Kidney (tissue), 13 donors: ENCODE measurements at regions not wholly inside any gene's neighbourhood (a gene's known extent, or its start where the extent isn't known, plus 50 kb on each side); places are given as distances from the start of the nearest gene placed in this dataset.

Source experiments
- DNase-seq, 5 donors: peaks; one replicate each; pipeline ENCODE4 v3.0.0-alpha.2; 2013 to 2020
- FAIRE-seq: peaks from 2 replicates; lab custom pipeline; 2012; peaks lifted over from hg19 to GRCh38; lab: Jason Lieb, UNC
- H3K27ac ChIP-seq, 2 donors: one replicate each; pipeline ENCODE4 v1.7.0; 2013; ENCODE audit warnings: low read depth in 2 of 2, low read length in 2 of 2, inconsistent platforms in 1 of 2
- H3K27me3 ChIP-seq: one replicate; pipeline ENCODE4 v1.7.1; 2013; ENCODE audit warnings: low read length, inconsistent platforms; ENCODE audit not compliant: control insufficient read depth, insufficient read depth
- H3K36me3 ChIP-seq, 3 donors: one replicate each; pipeline versions ENCODE4 v1.7.0 to v1.7.1; 2013; ENCODE audit warnings: low read length in 3 of 3, control low read depth in 1 of 3, inconsistent platforms in 1 of 3; ENCODE audit not compliant: insufficient read depth in 3 of 3, control insufficient read depth in 2 of 3
- H3K4me1 ChIP-seq, 3 donors: one replicate each; pipeline versions ENCODE4 v1.7.0 to v1.7.1; 2013; ENCODE audit warnings: low read length in 3 of 3, inconsistent platforms in 1 of 3, low read depth in 1 of 3; ENCODE audit not compliant: control insufficient read depth in 2 of 3, insufficient read depth in 2 of 3
- H3K4me3 ChIP-seq, 3 donors: one replicate each; pipeline versions ENCODE4 v1.7.0 to v1.8.1; 2013; ENCODE audit warnings: low read length in 3 of 3, control low read depth in 1 of 3, inconsistent platforms in 1 of 3
- H3K9ac ChIP-seq, 3 donors: one replicate each; pipeline versions ENCODE4 v1.7.0 to v1.7.1; 2013; ENCODE audit warnings: low read length in 3 of 3, control low read depth in 1 of 3, inconsistent platforms in 1 of 3
- H3K9me3 ChIP-seq, 3 donors: one replicate each; pipeline versions ENCODE4 v1.7.0 to v1.7.1; 2013; ENCODE audit warnings: low read length in 3 of 3, control low read depth in 1 of 3, inconsistent platforms in 1 of 3; ENCODE audit not compliant: control insufficient read depth in 2 of 3, insufficient read depth in 1 of 3
- CTCF ChIP-seq: IDR thresholded peaks from 3 replicates; pipeline ENCODE4 v1.5.1; 2012; ENCODE audit warnings: mild to moderate bottlenecking, moderate library complexity, borderline replicate concordance; ENCODE audit not compliant: insufficient read depth; ENCODE audit errors: extremely low read depth
- intact Hi-C: fragments of 100-400 bp; cut with DNase I; formaldehyde crosslinking; loops from one replicate; pipeline ENCODE4 v1.11.1; 2022
- donor health status: control.
- donor health status: control.
- donor health status: control.
- donor health status: control.
- donor health status: control.
- donor health status: DM: yes; HTN: yes; CAD: no.
- donor health status: Normal renal cell carcinoma (clear cell type).

GRCh38 chr3:28751864-28752263 lies 403.2 kb upstream of the AZI2 start:
- FAIRE-seq, result no peak

GRCh38 chr3:28752290-28752689 lies 403.7 kb upstream of the AZI2 start:
- Histone ChIP-seq H3K4me3 (no peak overlapping the region), H3K36me3 (no peaks in the 10 kb centered on the region), H3K4me1 (no peaks in the 10 kb centered on the region), H3K9ac (no peak overlapping the region), H3K27me3 (no peaks in the 10 kb centered on the region), H3K27ac (no peak overlapping the region), H3K9me3 (no peaks in the 10 kb centered on the region)
- FAIRE-seq (no peak), DNase-seq (no peak)
- intact Hi-C loops, result no loop called here
- TF ChIP-seq CTCF, result no peak

More at GRCh38 chr3:28751864-28752263, 403.2 kb upstream of the AZI2 start:
- Histone ChIP-seq H3K4me1 (no peaks in the 10 kb centered on the region), H3K27me3 (no peaks in the 10 kb centered on the region), H3K9ac (no peak overlapping the region), H3K36me3 (no peaks in the 10 kb centered on the region), H3K4me3 (no peak overlapping the region), H3K9me3 (no peaks in the 10 kb centered on the region), H3K27ac (no peak overlapping the region)
- TF ChIP-seq CTCF, result no peak
- DNase-seq, result no peak
- intact Hi-C loops, result no loop called here

GRCh38 chr3:28756056-28756455 lies 407.4 kb upstream of the AZI2 start:
- no peak overlapping the region for H3K4me3 ChIP-seq
- no peaks in the 10 kb centered on the region for H3K36me3 ChIP-seq
- no peaks in the 10 kb centered on the region for H3K4me1 ChIP-seq
- TF ChIP-seq CTCF, result no peak
- FAIRE-seq (no peak), DNase-seq (no peak)
- no peaks in the 10 kb centered on the region for H3K27me3 ChIP-seq
- intact Hi-C loops, result no loop called here
- no peak overlapping the region for H3K9ac ChIP-seq
- no peak overlapping the region for H3K27ac ChIP-seq
- no peaks in the 10 kb centered on the region for H3K9me3 ChIP-seq

GRCh38 chr3:28758115-28758514 lies 409.5 kb upstream of the AZI2 start:
- Histone ChIP-seq H3K27ac (no peak overlapping the region), H3K4me1 (no peaks in the 10 kb centered on the region), H3K9ac (no peak overlapping the region), H3K9me3 (no peaks in the 10 kb centered on the region), H3K4me3 (no peak overlapping the region), H3K36me3 (no peaks in the 10 kb centered on the region), H3K27me3 (no peaks in the 10 kb centered on the region)
- TF ChIP-seq CTCF, result no peak
- intact Hi-C loops, result no loop called here
- no peak for DNase-seq
- FAIRE-seq, result no peak
